AG09309 (cell line): ENCODE measurements at regions not wholly inside any gene's neighbourhood (a gene's known extent, or its start where the extent isn't known, plus 50 kb on each side); places are given as distances from the start of the nearest gene placed in this dataset.

Source experiments
- DNase-seq: peaks from one replicate; pipeline ENCODE4 v3.0.0-alpha.2; 2010; ENCODE audit warnings: low read depth
- H3K4me3 ChIP-seq: 2 replicates; pipeline ENCODE4 v1.5.1; 2011; ENCODE audit warnings: mild to moderate bottlenecking, low read depth, low read length, moderate library complexity; ENCODE audit not compliant: control insufficient read depth
- CTCF ChIP-seq: IDR thresholded peaks from 2 replicates; pipeline ENCODE4 v1.5.1; 2011; ENCODE audit warnings: mild to moderate bottlenecking, low read depth, low read length, inconsistent platforms; ENCODE audit not compliant: insufficient read depth, control insufficient read depth; ENCODE audit errors: missing control alignments

DNA sequence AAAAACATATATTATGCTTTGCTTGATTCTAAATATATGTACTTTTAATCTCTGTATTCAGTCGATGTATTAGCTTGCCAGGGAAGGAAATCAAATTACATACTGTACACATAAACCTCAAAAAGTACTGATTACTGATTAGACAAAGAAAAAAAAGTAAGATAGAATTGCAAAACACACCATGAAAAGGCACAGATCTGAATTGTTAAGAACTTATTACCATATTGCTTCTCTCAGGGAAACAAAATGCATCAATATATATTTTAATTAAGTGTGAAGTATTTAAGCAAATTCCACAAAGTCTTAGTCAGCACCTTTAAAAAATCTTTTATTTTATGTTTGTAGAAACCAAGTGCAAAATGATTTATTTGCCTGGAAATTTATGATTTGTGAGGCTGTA is 309.3 kb downstream of the RNF144A start:
- no peak for DNase-seq
- H3K4me3 ChIP-seq: no peak overlapping the region
- no peak for TF ChIP-seq CTCF

- DNase-seq: no peak
- TF ChIP-seq CTCF: no peak
- no peak overlapping the region for H3K4me3 ChIP-seq
Measured at GRCh38 chr2:7233126-7233525, 315.9 kb downstream of the RNF144A start.

- H3K4me3 ChIP-seq: no peak overlapping the region
- DNase-seq: no peak
- no peak for TF ChIP-seq CTCF
Measured at GRCh38 chr2:7237466-7237865, 320.3 kb downstream of the RNF144A start.

GRCh38 chr2:7239078-7239477 is 321.9 kb downstream of the RNF144A start:
- DNase-seq: no peak
- no peak for TF ChIP-seq CTCF
- no peak overlapping the region for H3K4me3 ChIP-seq

DNA sequence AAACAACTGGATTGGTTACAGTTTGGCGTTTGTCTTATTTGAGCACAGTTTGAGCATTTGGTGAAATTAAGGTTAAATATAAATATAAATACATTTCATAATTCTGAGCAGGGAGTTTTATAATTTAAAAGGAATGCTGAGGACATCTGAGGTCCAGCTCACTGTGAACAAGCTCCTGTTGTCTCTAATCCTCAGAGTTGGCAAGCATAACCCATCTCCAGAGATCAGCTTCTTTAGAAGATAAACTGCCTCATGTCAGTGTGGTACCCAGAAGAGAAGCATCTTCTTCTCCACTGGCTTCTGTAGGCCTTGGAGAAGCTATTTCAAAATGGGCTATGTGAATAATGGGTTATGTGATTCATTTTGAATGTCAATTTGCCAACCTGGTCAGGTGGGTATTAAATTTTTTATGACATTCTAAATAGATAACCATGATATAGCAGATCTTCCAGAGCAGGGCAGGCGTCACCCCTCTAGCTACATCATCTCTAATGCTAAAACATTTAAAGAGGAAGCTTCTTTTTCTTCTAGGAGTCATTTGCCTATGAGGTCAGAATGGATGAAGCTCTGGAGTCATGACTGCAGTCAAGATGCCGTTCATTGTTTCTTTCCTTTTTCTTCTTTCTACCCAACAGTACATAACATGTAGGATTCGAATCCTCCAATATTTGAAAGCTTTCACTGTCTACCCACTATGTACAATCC is 324.0 kb downstream of the RNF144A start:
- no peak overlapping the region for H3K4me3 ChIP-seq
- TF ChIP-seq CTCF: no peak
- no peak for DNase-seq

GRCh38 chr2:7242189-7242867 is 325.1 kb downstream of the RNF144A start:
- no peak for DNase-seq
- no peak overlapping the region for H3K4me3 ChIP-seq
- TF ChIP-seq CTCF: no peak
